HG03066 (cell line): ENCODE measurements at regions not wholly inside any gene's neighbourhood (a gene's known extent, or its start where the extent isn't known, plus 50 kb on each side); places are given as distances from the start of the nearest gene placed in this dataset.
"Not testable (repeated sequence)": the region's sequence is repeated elsewhere in the genome, so short reads cannot be mapped to it uniquely, and the experiment has no call there.

Source experiments
- ATAC-seq: cut with Tn5 transposase; IDR thresholded peaks from one replicate; pipeline ENCODE4 v1.9.1; 2021; ENCODE audit warnings: low read depth; ENCODE audit not compliant: unreplicated experiment

- no peak for ATAC-seq
Measured at GRCh38 chr2:52269696-52270485, 1238.0 kb upstream of the NRXN1 start.

- ATAC-seq = no peak
Measured at GRCh38 chr2:52264911-52265310, 1233.0 kb upstream of the NRXN1 start.

GRCh38 chr2:52264488-52264887 is 1232.6 kb upstream of the NRXN1 start:
- no peak for ATAC-seq

- no peak for ATAC-seq
Measured at GRCh38 chr2:52260904-52261303, 1229.0 kb upstream of the NRXN1 start.

- not testable (repeated sequence) for ATAC-seq
Measured at GRCh38 chr2:52258967-52259366, 1227.0 kb upstream of the NRXN1 start.

- ATAC-seq = no peak
Measured at GRCh38 chr2:52258038-52258437, 1226.1 kb upstream of the NRXN1 start.

- ATAC-seq = no peak
Measured at GRCh38 chr2:52253416-52253980, 1221.6 kb upstream of the NRXN1 start.

GRCh38 chr2:52238782-52239181 is 1206.8 kb upstream of the NRXN1 start:
- no peak for ATAC-seq

- no peak for ATAC-seq
Measured at GRCh38 chr2:52222128-52222527, 1190.2 kb upstream of the NRXN1 start.

GRCh38 chr2:52220393-52220792 is 1188.5 kb upstream of the NRXN1 start:
- ATAC-seq = no peak

- no peak for ATAC-seq
Measured at GRCh38 chr2:52210611-52211010, 1178.7 kb upstream of the NRXN1 start.

- ATAC-seq = no peak
Measured at GRCh38 chr2:52210161-52210560, 1178.2 kb upstream of the NRXN1 start.

GRCh38 chr2:52194342-52194741 is 1162.4 kb upstream of the NRXN1 start:
- no peak for ATAC-seq

GRCh38 chr2:52193804-52194203 is 1161.9 kb upstream of the NRXN1 start:
- no peak for ATAC-seq

GRCh38 chr2:52192656-52193055 is 1160.7 kb upstream of the NRXN1 start:
- no peak for ATAC-seq

- no peak for ATAC-seq
Measured at GRCh38 chr2:52181080-52181479, 1149.1 kb upstream of the NRXN1 start.

GRCh38 chr2:52178845-52179244 is 1146.9 kb upstream of the NRXN1 start:
- no peak for ATAC-seq

- no peak for ATAC-seq
Measured at GRCh38 chr2:52145005-52145404, 1113.1 kb upstream of the NRXN1 start.

- no peak for ATAC-seq
Measured at GRCh38 chr2:52144590-52144989, 1112.7 kb upstream of the NRXN1 start.

GRCh38 chr2:52141076-52141475 is 1109.1 kb upstream of the NRXN1 start:
- no peak for ATAC-seq

GRCh38 chr2:52139241-52139640 is 1107.3 kb upstream of the NRXN1 start:
- ATAC-seq = no peak

- ATAC-seq = no peak
Measured at GRCh38 chr2:52135235-52135634, 1103.3 kb upstream of the NRXN1 start.
